B cell (primary cell): ENCODE measurements at regions not wholly inside any gene's neighbourhood (a gene's known extent, or its start where the extent isn't known, plus 50 kb on each side); places are given as distances from the start of the nearest gene placed in this dataset.

Experiments
- EZH2 ChIP-seq: IDR thresholded peaks from 2 replicates; pipeline ENCODE4 v1.6.1; 2012; ENCODE audit warnings: borderline replicate concordance, low read depth, mild to moderate bottlenecking, moderate library complexity, low read length; ENCODE audit not compliant: insufficient read depth, poor library complexity, severe bottlenecking
- TF ChIP-seq, protein P1 (sequence below): fragments of 200-600 bp; IDR thresholded peaks from one replicate; pipeline ENCODE4 v1.8.0; 2022; ENCODE audit warnings: antibody characterized with exemption, mild to moderate bottlenecking

DNA sequence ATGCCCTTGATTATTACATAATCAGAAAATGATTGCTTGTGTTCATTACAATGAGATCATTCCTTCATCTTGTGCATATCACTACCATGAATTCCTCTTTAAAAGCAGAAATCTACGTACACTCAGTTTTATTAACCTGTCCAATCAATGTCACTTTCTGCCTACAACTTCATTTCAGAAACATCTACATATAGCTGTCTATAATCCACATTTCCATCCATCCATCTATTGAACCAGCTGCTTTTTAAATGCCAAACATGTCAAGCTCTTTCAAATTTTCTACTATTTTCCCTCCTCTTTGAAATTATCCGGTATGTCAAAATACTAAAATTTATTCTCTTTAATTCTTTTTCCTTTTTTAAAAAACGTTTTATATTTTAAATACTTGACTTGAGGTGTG lies 462.0 kb downstream of the GABRG1 start:
- TF ChIP-seq, protein P1, sequence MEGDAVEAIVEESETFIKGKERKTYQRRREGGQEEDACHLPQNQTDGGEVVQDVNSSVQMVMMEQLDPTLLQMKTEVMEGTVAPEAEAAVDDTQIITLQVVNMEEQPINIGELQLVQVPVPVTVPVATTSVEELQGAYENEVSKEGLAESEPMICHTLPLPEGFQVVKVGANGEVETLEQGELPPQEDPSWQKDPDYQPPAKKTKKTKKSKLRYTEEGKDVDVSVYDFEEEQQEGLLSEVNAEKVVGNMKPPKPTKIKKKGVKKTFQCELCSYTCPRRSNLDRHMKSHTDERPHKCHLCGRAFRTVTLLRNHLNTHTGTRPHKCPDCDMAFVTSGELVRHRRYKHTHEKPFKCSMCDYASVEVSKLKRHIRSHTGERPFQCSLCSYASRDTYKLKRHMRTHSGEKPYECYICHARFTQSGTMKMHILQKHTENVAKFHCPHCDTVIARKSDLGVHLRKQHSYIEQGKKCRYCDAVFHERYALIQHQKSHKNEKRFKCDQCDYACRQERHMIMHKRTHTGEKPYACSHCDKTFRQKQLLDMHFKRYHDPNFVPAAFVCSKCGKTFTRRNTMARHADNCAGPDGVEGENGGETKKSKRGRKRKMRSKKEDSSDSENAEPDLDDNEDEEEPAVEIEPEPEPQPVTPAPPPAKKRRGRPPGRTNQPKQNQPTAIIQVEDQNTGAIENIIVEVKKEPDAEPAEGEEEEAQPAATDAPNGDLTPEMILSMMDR: no peak
- no peak for TF ChIP-seq EZH2
